ENCODE measurements at regions not wholly inside any gene's neighbourhood (a gene's known extent, or its start where the extent isn't known, plus 50 kb on each side); places are given as distances from the start of the nearest gene placed in this dataset.

DNA sequence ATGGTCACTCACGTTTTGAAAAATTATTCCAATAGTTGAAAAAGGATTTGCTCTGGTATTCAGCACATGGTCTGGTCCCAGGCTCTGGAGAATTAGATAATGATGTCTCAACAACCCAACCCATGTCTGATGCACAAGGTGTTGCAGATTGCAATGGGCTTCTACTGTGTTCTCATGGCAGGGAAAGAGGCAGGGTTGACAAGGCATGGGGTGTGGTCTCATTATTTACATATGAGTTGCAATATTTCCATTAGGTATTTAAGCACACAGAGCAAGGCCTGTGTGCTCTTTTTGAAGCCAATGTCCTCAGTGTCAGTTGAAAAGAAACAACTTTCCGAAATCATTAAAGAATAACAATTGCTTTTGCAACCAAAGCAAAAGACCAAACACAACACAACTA lies 381.9 kb upstream of the PBX1 start:
- H3K4me3 ChIP-seq: no peak overlapping the region
- no peak overlapping the region for H3K27ac ChIP-seq
- H3K27me3 ChIP-seq: no peaks in the 10 kb centered on the region
- H3K9me3 ChIP-seq: no peaks in the 10 kb centered on the region
- no peak for TF ChIP-seq POLR2A (IDR thresholded peaks at IDR 0.05)
- TF ChIP-seq, protein P1, sequence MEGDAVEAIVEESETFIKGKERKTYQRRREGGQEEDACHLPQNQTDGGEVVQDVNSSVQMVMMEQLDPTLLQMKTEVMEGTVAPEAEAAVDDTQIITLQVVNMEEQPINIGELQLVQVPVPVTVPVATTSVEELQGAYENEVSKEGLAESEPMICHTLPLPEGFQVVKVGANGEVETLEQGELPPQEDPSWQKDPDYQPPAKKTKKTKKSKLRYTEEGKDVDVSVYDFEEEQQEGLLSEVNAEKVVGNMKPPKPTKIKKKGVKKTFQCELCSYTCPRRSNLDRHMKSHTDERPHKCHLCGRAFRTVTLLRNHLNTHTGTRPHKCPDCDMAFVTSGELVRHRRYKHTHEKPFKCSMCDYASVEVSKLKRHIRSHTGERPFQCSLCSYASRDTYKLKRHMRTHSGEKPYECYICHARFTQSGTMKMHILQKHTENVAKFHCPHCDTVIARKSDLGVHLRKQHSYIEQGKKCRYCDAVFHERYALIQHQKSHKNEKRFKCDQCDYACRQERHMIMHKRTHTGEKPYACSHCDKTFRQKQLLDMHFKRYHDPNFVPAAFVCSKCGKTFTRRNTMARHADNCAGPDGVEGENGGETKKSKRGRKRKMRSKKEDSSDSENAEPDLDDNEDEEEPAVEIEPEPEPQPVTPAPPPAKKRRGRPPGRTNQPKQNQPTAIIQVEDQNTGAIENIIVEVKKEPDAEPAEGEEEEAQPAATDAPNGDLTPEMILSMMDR (IDR thresholded peaks at IDR 0.05): no peak
- no peaks in the 10 kb centered on the region for H3K4me1 ChIP-seq
- H3K36me3 ChIP-seq: no peaks in the 10 kb centered on the region
- DNase-seq: no peak

DNA sequence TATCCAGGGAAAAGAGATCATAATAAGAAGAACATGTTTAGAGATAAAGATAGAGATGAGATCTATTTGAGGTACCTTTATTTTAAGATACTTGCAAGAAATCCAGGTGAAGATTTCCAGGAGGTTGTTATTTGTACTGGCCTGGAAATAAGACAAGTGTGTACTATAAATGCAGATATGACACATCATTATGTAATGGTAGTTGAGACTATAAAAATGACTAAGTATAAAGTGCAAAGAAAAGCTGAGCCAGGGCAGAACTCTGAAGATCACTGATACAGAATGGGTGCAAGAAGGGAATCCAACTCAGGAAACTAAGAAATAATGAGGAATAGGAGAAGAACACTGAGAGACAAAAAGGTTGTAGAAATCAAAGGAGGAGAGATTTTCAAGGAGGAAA lies 378.2 kb upstream of the PBX1 start:
- H3K27me3 ChIP-seq: no peaks in the 10 kb centered on the region
- H3K4me1 ChIP-seq: no peaks in the 10 kb centered on the region
- H3K9me3 ChIP-seq: no peaks in the 10 kb centered on the region
- no peaks in the 10 kb centered on the region for H3K36me3 ChIP-seq
- TF ChIP-seq, protein P1 (IDR thresholded peaks at IDR 0.05): no peak
- TF ChIP-seq POLR2A (IDR thresholded peaks at IDR 0.05): no peak
- H3K27ac ChIP-seq: no peak overlapping the region
- no peak for DNase-seq
- no peak overlapping the region for H3K4me3 ChIP-seq

DNA sequence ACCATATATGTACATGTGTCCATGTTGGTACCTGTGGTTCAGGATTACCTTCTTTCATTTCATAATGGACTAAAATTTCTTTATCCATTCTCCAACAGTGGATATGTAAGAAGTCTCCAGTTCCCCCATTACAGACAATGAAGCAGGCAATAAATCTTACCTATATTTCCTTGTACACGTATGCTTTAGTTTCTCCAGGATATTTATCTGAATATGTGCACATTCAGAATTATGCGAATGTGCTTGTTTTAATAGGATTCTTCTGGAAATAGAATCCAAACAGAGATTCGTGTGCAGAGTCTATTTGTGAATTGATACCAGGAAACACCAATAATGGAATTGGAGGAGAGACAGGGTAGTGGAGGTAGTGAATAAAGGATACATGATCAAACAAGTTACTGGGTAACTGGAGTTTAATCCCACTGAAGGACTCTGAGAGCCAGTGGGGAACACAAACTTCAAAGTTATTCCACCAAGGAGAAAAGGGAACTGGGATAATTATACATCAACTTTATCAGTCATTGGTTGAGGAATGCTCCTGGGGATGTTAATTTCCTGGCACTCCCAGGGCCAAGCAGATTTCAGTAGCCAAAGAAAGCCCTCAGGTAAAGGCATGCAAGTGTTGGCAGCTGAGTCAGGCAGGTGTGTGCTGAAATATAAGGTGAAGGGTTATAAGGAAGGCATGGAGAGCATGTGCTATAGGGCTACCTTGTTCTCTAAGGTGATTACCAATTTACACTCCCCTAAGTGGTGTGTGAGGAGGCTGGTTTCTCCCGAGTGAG lies 374.9 kb upstream of the PBX1 start:
- Histone ChIP-seq H3K4me1 (no peaks in the 10 kb centered on the region), H3K36me3 (no peaks in the 10 kb centered on the region), H3K9me3 (no peaks in the 10 kb centered on the region), H3K27ac (no peak overlapping the region), H3K27me3 (no peaks in the 10 kb centered on the region), H3K4me3 (no peak overlapping the region)
- TF ChIP-seq POLR2A (IDR thresholded peaks at IDR 0.05): no peak
- TF ChIP-seq, protein P1 (IDR thresholded peaks at IDR 0.05): no peak
- DNase-seq: no peak

DNA sequence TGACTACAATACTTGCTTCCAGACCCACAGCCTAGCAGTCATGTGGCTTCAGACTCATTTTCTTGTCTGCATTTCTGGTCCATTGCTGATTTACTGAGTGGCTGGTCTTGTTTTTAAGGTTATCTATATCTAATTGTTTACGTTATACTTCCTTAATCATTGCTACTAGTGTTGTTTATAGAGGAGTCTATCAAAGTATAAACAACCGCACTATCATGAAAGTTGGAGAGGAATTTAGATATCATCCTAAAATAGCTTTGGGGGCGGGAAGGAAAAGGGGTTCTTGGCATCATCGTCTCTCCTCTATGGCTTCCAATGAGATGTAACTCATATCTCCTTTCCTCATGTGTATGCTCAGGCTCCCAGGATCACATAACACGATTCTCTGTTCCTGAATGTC lies 372.1 kb upstream of the PBX1 start:
- Histone ChIP-seq H3K4me3 (no peak overlapping the region), H3K27me3 (no peaks in the 10 kb centered on the region), H3K27ac (no peak overlapping the region), H3K4me1 (no peaks in the 10 kb centered on the region), H3K36me3 (no peaks in the 10 kb centered on the region), H3K9me3 (no peaks in the 10 kb centered on the region)
- TF ChIP-seq POLR2A (IDR thresholded peaks at IDR 0.05): no peak
- TF ChIP-seq, protein P1 (IDR thresholded peaks at IDR 0.05): no peak
- DNase-seq: no peak

DNA sequence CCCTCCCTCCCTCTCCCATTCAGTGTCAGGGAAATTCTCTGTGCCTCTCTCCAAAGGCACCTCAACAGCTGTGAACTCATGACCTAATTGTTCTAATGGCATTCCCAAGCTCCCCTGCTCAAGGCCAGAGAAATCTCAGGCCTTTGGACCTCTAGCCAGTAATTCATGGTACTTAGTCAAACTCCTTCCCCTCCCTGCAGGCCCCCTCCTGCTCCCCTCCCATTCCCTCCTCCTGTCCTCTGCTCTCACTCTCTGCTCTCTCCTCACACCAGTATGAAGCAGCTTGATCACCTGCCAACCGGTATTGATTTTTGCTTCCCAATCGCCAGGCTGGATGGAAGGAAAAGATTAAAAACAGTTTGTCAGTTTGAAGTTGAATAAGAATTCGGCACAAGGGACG lies 370.5 kb upstream of the PBX1 start:
- Histone ChIP-seq H3K9me3 (no peaks in the 10 kb centered on the region), H3K27ac (no peak overlapping the region), H3K27me3 (no peaks in the 10 kb centered on the region), H3K4me1 (no peaks in the 10 kb centered on the region), H3K36me3 (no peaks in the 10 kb centered on the region), H3K4me3 (no peak overlapping the region)
- no peak for DNase-seq
- no peak for TF ChIP-seq POLR2A (IDR thresholded peaks at IDR 0.05)
- TF ChIP-seq, protein P1 (IDR thresholded peaks at IDR 0.05): no peak

Data from Peyer's patch (tissue), 4 donors.